Esophagus (tissue), 2 donors: ENCODE measurements at regions not wholly inside any gene's neighbourhood (a gene's known extent, or its start where the extent isn't known, plus 50 kb on each side); places are given as distances from the start of the nearest gene placed in this dataset.
"Not testable (repeated sequence)": the region's sequence is repeated elsewhere in the genome, so short reads cannot be mapped to it uniquely, and the experiment has no call there.

Experiments
- H3K27ac ChIP-seq, 2 donors: one replicate each; pipeline ENCODE4 v1.5.1; 2013; ENCODE audit warnings: low read depth in 2 of 2, mild to moderate bottlenecking in 2 of 2, inconsistent platforms in 1 of 2, low read length in 1 of 2, moderate library complexity in 1 of 2
- H3K27me3 ChIP-seq, 2 donors: one replicate each; pipeline ENCODE4 v1.6.1; 2013; ENCODE audit warnings: low read length in 2 of 2, control low read depth in 1 of 2, mild to moderate bottlenecking in 1 of 2; ENCODE audit not compliant: insufficient read depth in 2 of 2, control insufficient read depth in 1 of 2
- H3K36me3 ChIP-seq, 2 donors: one replicate each; pipeline ENCODE4 v1.6.1; 2013; ENCODE audit warnings: low read length in 1 of 2; ENCODE audit not compliant: control insufficient read depth in 2 of 2, insufficient read depth in 2 of 2
- H3K4me1 ChIP-seq, 2 donors: one replicate each; pipeline ENCODE4 v1.6.1; 2013; ENCODE audit warnings: low read length in 1 of 2; ENCODE audit not compliant: control insufficient read depth in 2 of 2, insufficient read depth in 2 of 2
- H3K4me3 ChIP-seq, 2 donors: one replicate each; pipeline ENCODE4 v1.5.1; 2013; ENCODE audit warnings: low read length in 2 of 2, mild to moderate bottlenecking in 2 of 2, low read depth in 1 of 2, moderate library complexity in 1 of 2
- H3K9me3 ChIP-seq, 2 donors: one replicate each; pipeline ENCODE4 v1.6.1; 2013; ENCODE audit warnings: mild to moderate bottlenecking in 2 of 2, low read depth in 1 of 2, low read length in 1 of 2, moderate library complexity in 1 of 2; ENCODE audit not compliant: control insufficient read depth in 2 of 2, insufficient read depth in 1 of 2
- WGBS, 2 donors: extraction: QIAGEN DNeasy Blood & Tissue Kit; methylation state at CpG; one replicate each; pipeline ENCODE4 v1.1.7; 2013; 5-methylcytosine and 5-hydroxymethylcytosine counted together
- donor health status: healthy with polysubstance abuse.
- donor health status: Bipolar disorder and iron deficiency.

DNA sequence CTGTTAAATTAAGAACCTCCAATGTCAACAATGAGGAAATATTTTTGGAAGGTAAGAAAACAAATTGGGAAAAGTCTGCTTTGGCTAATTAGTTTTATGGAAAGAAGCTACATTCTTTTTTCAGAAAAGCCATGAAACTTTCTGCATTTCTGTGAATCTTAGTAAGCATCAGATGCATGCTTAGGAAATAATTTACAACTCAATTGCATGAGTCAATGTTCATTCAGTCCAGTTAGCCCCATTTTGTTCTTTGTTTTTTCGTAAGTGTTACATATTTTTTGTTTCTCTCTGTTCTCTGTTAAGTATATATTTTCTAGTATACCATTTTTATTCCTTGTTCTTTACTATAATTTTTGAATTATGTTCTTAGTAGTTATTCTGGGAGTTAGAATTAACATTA lies 195.2 kb upstream of the KIF2B start:
- WGBS, 2 donors: 37 to 67% methylated on average over 1 of the region's 1 CpG

DNA sequence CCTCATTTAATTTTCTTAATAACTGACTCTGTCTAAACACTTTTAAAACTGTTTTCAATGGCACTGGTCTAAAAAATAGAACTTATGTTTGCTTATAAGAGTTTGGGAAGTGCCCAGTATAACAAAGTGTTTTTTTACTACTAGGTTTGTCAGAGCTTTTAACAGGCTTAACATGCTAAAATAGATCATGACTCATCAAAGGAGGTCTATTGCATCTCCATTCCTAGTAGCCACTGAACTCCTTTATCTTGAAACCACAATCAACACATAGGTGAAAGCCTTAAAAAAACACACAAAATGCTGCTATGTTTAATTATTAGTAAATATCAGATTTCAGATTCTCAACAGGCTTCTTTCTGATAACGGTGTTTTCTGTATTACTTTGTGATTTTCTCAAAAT lies 196.4 kb upstream of the KIF2B start:
- H3K9me3 ChIP-seq: peaks cover 0 to 2% of the 10 kb centered on the region in 2 donors
- H3K36me3 ChIP-seq: no peaks in the 10 kb centered on the region
- no peak overlapping the region for H3K4me3 ChIP-seq
- H3K4me1 ChIP-seq: no peaks in the 10 kb centered on the region
- H3K27ac ChIP-seq: no peak overlapping the region
- H3K27me3 ChIP-seq: no peaks in the 10 kb centered on the region
- 56 to 59% methylated on average over 1 of the region's 1 CpG for WGBS, 2 donors

More for the DNA sequence above, 195.2 kb upstream of the KIF2B start:
- Histone ChIP-seq H3K9me3 (peaks cover 0 to 2% of the 10 kb centered on the region in 2 donors), H3K4me3 (no peak overlapping the region), H3K4me1 (no peaks in the 10 kb centered on the region), H3K36me3 (no peaks in the 10 kb centered on the region), H3K27ac (no peak overlapping the region), H3K27me3 (no peaks in the 10 kb centered on the region)

DNA sequence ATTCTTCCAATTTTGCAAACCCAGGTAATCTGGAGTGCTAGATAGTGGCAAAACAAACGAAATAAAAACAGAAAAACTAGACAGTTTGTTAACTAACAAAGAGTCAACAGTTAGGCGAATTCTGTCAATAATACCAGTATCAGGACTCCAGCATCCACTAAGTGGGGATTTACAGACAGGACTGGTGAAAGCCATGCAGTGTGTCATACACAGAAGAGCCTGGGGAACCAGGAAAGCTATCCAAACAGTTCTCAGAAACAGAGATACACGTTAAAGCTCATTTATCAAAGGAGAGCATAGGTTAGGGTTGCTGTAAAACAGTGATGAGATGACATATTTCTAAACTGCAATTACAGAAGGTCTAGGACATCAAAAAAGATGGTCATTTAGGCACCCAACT lies 203.7 kb upstream of the KIF2B start:
- Histone ChIP-seq H3K9me3 (no peaks in the 10 kb centered on the region), H3K27me3 (no peaks in the 10 kb centered on the region), H3K36me3 (no peaks in the 10 kb centered on the region), H3K4me3 (no peak overlapping the region), H3K27ac (no peak overlapping the region), H3K4me1 (no peaks in the 10 kb centered on the region)
- 49 to 52% methylated on average over 3 of the region's 3 CpGs for WGBS, 2 donors

DNA sequence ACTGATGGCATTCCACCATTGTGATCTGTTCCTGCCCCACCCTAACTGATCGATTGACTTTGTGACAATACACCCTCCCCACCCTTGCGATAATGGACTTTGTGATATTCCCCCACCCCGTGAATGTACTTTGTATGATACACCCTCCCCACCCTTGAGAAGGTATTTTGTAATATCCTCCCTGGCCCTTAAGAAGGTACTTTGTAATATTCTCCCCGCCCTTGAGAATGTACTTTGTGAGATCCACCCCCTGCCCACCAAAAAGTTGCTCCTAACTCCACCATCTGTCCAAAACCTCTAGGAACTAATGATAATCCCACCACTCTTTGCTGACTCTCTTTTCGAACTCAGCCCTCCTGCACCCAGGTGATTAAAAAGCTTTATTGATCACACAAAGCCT lies 214.5 kb upstream of the KIF2B start:
- not testable (repeated sequence) for H3K27me3 ChIP-seq, H3K36me3 ChIP-seq, H3K4me1 ChIP-seq, H3K4me3 ChIP-seq, H3K27ac ChIP-seq, H3K9me3 ChIP-seq
- WGBS, 2 donors: 88 to 91% methylated on average over 5 of the region's 5 CpGs

DNA sequence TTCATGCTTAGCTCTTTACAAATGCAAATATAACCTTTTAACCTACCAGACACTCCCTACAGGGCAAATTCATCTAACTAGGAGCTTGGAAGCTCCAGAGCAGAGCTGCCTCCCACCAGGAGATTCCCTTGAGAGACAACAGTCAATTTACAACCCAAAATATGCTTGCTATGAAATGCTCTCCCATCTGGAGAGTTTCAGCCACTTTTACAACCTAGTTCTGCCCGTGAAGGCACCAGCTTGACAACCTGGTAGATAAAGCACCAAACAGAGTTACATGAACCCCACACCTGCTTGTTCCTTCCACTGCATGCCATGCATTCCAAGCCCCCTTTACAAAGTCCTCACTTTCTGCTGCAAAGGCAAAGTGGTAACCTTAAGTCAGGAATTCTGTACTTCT lies 215.3 kb upstream of the KIF2B start:
- H3K9me3 ChIP-seq: no peaks in the 10 kb centered on the region
- H3K27ac ChIP-seq: no peak overlapping the region
- no peaks in the 10 kb centered on the region for H3K36me3 ChIP-seq
- H3K27me3 ChIP-seq: no peaks in the 10 kb centered on the region
- no peak overlapping the region for H3K4me3 ChIP-seq
- 10 to 26% methylated on average over 1 of the region's 1 CpG for WGBS, 2 donors
- H3K4me1 ChIP-seq: no peaks in the 10 kb centered on the region

DNA sequence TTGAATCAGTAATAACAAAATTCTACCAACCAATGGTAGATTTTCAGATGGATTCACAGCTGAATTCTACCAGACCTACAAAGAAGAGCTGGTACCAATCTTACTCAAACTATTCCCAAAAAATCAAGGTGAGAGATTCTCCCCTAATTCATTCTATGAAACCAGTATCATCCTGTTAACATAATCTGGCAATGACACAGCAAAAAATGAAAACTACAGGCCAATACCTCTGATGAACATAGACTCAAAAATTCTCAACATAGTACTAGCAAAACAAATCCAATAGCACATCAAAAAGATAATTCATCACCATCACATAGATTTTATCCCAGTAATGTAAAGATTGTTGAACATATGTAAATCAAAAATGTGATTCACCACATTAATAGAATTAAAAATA lies 234.4 kb upstream of the KIF2B start:
- no peak overlapping the region for H3K27ac ChIP-seq
- H3K36me3 ChIP-seq: no peaks in the 10 kb centered on the region
- H3K4me3 ChIP-seq: no peak overlapping the region
- no peaks in the 10 kb centered on the region for H3K27me3 ChIP-seq
- H3K4me1 ChIP-seq: no peaks in the 10 kb centered on the region
- no peaks in the 10 kb centered on the region for H3K9me3 ChIP-seq

DNA sequence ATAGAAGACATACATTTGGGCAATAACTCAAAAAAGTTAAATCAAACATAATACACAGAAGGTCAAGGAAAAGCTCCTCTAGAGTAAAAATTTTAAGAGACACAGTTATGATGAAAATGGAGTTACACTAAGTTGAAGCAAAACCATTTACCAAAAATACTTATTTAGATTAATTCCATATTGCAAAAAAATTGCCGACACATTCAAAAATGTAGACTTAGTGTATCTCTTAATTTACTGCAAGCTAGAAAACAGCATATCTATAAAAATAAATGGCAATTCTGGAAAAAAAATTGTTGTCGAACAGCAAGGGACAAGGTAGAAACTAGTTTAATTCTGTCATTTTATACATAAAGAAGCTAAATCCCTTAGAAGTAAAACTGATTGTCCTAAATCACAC lies 248.7 kb upstream of the KIF2B start:
- no peaks in the 10 kb centered on the region for H3K27me3 ChIP-seq
- no peaks in the 10 kb centered on the region for H3K36me3 ChIP-seq
- H3K4me1 ChIP-seq: no peaks in the 10 kb centered on the region
- H3K27ac ChIP-seq: no peak overlapping the region
- no peak overlapping the region for H3K4me3 ChIP-seq
- 88 to 89% methylated on average over 2 of the region's 2 CpGs for WGBS, 2 donors
- no peaks in the 10 kb centered on the region for H3K9me3 ChIP-seq

DNA sequence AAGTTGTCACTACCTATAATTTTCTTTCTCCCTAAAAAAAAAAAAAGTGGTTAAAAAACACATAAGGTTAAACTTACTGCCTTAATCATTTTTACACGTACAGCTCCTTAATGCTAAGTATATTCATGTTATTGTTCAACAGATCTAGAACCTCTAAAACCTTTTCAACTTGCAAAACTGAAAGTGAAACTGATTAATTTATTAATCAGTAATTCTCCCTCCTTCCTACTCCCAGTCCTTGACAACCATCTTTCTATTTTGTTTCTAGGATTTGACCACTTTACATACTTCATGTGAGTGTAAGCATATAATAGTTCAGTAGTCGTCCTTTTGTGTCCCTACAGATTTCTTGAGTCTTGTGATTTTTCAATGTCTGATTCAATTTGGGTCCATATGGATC lies 251.4 kb upstream of the KIF2B start:
- H3K27me3 ChIP-seq: no peaks in the 10 kb centered on the region
- no peaks in the 10 kb centered on the region for H3K4me1 ChIP-seq
- no peak overlapping the region for H3K4me3 ChIP-seq
- H3K36me3 ChIP-seq: no peaks in the 10 kb centered on the region
- H3K9me3 ChIP-seq: no peaks in the 10 kb centered on the region
- no peak overlapping the region for H3K27ac ChIP-seq
- WGBS, 2 donors: 39 to 53% methylated on average over 2 of the region's 2 CpGs

DNA sequence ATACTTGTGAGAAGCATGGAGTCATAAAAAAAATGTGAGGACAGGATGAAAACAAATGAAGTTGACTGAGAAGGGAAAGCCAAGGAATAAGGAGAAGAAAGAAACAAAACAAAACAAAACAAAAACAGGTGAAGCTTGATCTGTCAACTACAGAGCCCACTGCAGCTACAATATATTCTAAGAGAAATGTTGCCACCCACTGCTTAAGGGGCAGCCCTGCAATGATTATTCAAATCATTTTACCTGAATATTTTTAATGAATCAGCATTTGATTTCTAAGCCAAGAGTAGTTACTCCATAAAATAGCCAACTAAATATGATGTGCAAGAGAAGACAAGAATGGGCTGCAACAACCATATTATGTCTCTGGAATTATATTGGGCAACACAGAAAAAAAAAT lies 252.0 kb upstream of the KIF2B start:
- Histone ChIP-seq H3K27ac (no peak overlapping the region), H3K4me1 (no peaks in the 10 kb centered on the region), H3K9me3 (no peaks in the 10 kb centered on the region), H3K4me3 (no peak overlapping the region), H3K27me3 (no peaks in the 10 kb centered on the region), H3K36me3 (no peaks in the 10 kb centered on the region)

DNA sequence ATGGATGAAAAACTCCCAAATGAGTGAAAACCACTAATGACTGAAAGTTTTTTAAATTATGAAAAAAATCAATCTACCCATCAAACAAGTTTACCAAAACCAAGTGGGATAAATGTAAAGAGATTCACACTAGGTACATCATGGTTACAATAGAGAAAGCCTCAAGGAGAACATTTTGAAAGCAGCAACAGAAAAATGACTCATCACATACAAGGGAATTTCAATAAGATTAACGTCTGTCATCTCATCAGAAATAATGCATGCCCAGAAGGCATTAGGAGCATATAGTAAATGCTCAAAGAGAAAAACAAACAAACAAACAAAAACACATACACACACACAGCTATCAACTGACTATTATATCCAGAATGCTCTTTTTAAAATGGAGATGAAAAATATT lies 261.8 kb upstream of the KIF2B start:
- Histone ChIP-seq H3K4me1 (no peaks in the 10 kb centered on the region), H3K36me3 (no peaks in the 10 kb centered on the region), H3K27ac (no peak overlapping the region), H3K27me3 (no peaks in the 10 kb centered on the region), H3K4me3 (no peak overlapping the region), H3K9me3 (no peaks in the 10 kb centered on the region)
- 22 to 36% methylated on average over 1 of the region's 1 CpG for WGBS, 2 donors
